ENCODE measurements at regions not wholly inside any gene's neighbourhood (a gene's known extent, or its start where the extent isn't known, plus 50 kb on each side); places are given as distances from the start of the nearest gene placed in this dataset.

DNA sequence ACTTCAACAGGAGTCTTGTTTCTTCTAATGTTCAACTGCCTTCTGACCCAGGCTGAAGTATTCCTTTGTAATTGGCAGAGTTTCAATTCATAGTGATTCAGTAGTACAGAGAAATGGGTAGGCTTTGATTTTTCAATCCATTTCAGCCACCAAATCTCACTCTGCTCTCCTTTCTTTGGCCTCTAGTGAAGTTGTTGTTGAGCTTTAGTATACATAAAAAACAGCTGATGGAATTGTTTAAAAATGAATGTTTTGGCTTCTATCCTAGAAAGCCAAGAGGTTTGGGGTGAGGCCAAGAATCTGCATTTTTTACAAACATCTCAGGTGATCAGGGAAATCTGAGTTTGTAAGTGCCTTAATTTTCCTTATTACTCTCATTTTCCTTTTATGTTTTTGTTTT is 182.9 kb upstream of the MAP1B start:
- TF ChIP-seq REST (IDR thresholded peaks at IDR 0.05; ENCODE audit: insufficient read depth in 1 of 2, low read depth in 2 of 2, low read length in 2 of 2) (no peak), SIN3A (IDR thresholded peaks at IDR 0.05; ENCODE audit: borderline replicate concordance, insufficient read depth, low read length) (no peak), POLR2AphosphoS5 (IDR thresholded peaks at IDR 0.05; ENCODE audit: low read depth, low read length) (no peak), TAF1 (IDR thresholded peaks at IDR 0.05; ENCODE audit: borderline replicate concordance, insufficient read depth, low read length) (no peak), FOXP2 (optimal IDR thresholded peaks at IDR 0.05; ENCODE audit: borderline replicate concordance, extremely low read depth, extremely low read length, insufficient read depth) (no peak)

DNA sequence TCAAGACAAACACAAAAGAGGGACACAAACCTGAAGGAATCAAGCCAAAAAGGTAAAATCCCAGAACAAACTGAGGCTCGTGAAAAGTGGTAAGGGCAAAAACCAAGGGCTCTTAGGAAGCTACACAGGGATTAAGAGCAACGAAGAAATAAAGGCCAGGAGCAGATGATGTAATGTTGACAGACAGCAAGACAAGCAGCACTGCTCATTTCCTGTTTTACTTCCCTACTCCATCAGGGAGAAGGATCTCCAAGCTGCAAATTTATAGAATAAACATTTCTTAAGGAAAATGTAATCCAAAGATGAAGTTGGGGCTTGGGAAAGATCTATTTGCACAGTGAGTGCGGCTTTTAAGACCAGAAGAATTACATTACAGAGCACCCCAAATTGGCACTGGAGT is 182.3 kb upstream of the MAP1B start:
- TF ChIP-seq POLR2AphosphoS5 (IDR thresholded peaks at IDR 0.05; ENCODE audit: low read depth, low read length) (no peak), TAF1 (IDR thresholded peaks at IDR 0.05; ENCODE audit: borderline replicate concordance, insufficient read depth, low read length) (peak; percentile 21; the same call in 1 of the 2 replicates)

DNA sequence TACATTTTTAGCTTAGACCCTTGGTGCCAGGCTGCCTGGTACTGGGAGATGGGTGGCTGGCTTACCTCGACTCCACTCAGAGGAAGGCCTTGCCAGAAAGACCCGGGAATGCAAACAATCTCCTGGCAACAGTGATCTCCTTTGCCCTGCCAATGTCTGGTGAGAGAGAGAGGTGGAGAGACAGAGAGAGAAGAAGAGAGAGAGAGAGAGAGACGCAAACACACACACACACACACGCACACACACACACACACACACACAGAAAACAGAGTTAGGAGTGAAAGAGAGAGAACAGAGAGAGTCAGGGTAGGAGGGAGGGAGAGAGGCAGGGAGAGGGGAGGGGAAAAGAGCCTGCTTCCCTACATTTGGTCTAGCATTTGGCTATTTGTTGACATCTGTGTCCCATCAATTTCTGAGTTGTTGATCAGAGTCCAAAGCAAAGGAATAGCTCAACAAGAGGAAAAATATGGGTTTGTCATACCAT is 181.6 kb upstream of the MAP1B start:
- TF ChIP-seq SIN3A (IDR thresholded peaks at IDR 0.05; ENCODE audit: borderline replicate concordance, insufficient read depth, low read length) (no peak), TAF1 (IDR thresholded peaks at IDR 0.05; ENCODE audit: borderline replicate concordance, insufficient read depth, low read length) (no peak), POLR2AphosphoS5 (IDR thresholded peaks at IDR 0.05; ENCODE audit: low read depth, low read length) (no peak), FOXP2 (optimal IDR thresholded peaks at IDR 0.05; ENCODE audit: borderline replicate concordance, extremely low read depth, extremely low read length, insufficient read depth) (no peak), REST (IDR thresholded peaks at IDR 0.05; ENCODE audit: insufficient read depth in 1 of 2, low read depth in 2 of 2, low read length in 2 of 2) (no peak)

DNA sequence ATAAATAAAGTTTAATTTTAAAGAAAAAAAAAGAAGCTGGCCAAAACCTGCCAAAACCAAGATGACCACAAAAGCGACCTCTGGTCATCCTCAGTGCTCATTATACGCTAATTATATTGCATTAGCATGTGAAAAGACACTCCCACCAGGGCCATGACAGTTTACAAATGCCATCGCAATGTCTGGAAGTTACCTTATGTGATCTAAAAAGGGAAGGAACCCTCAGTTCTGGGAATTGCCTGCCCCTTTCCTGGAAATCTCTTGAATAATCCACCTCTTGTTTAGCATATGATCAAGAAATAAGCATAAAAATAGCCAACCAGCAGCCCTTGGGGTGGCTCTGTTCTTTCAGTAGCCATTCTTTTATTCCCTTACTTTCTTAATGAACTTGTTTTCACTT is 178.3 kb upstream of the MAP1B start:
- TF ChIP-seq TAF1 (IDR thresholded peaks at IDR 0.05; ENCODE audit: borderline replicate concordance, insufficient read depth, low read length) (no peak), REST (IDR thresholded peaks at IDR 0.05; ENCODE audit: insufficient read depth in 1 of 2, low read depth in 2 of 2, low read length in 2 of 2) (no peak), POLR2AphosphoS5 (IDR thresholded peaks at IDR 0.05; ENCODE audit: low read depth, low read length) (no peak), FOXP2 (optimal IDR thresholded peaks at IDR 0.05; ENCODE audit: borderline replicate concordance, extremely low read depth, extremely low read length, insufficient read depth) (no peak), SIN3A (IDR thresholded peaks at IDR 0.05; ENCODE audit: borderline replicate concordance, insufficient read depth, low read length) (no peak)

- no peak for TF ChIP-seq FOXP2 (optimal IDR thresholded peaks at IDR 0.05; ENCODE audit: borderline replicate concordance, extremely low read depth, extremely low read length, insufficient read depth)
- no peak for TF ChIP-seq TAF1 (IDR thresholded peaks at IDR 0.05; ENCODE audit: borderline replicate concordance, insufficient read depth, low read length)
- TF ChIP-seq SIN3A (IDR thresholded peaks at IDR 0.05; ENCODE audit: borderline replicate concordance, insufficient read depth, low read length) = no peak; the same call in 1 of the 2 replicates
- TF ChIP-seq REST (IDR thresholded peaks at IDR 0.05; ENCODE audit: insufficient read depth in 1 of 2, low read depth in 2 of 2, low read length in 2 of 2) = no peak
- TF ChIP-seq POLR2AphosphoS5 (IDR thresholded peaks at IDR 0.05; ENCODE audit: low read depth, low read length) = no peak
These were observed 175.1 kb upstream of the MAP1B start for GRCh38 chr5:71932131-71932654.

Measured in PFSK-1 (cell line).